GM12801 (cell line): ENCODE measurements at regions not wholly inside any gene's neighbourhood (a gene's known extent, or its start where the extent isn't known, plus 50 kb on each side); places are given as distances from the start of the nearest gene placed in this dataset.

Experiments used
- TF ChIP-seq, protein P1 (sequence below): IDR thresholded peaks from one replicate; pipeline ENCODE4 v1.5.1; 2011; ENCODE audit warnings: control low read depth; ENCODE audit not compliant: insufficient read length; ENCODE audit errors: extremely low read depth

DNA sequence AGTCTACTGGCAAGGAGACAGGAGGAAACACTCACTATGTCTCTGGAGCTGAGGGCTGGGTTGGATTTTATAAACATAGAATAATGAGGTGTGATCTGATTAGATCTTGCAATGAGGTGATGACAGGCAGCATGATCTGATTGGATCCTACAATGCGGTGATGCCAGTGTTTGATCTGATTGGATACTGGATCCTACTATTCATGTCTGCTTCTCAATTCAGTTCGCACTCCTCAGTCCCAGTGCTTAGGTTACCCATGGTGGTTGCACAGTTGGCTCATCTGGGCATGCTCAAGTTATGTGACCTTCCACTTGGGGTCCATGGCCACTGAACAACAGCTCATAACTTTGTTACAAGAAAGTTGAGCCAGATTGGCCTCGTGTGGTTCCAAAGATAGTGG lies 469.5 kb downstream of the TSHZ3 start:
- TF ChIP-seq, protein P1, sequence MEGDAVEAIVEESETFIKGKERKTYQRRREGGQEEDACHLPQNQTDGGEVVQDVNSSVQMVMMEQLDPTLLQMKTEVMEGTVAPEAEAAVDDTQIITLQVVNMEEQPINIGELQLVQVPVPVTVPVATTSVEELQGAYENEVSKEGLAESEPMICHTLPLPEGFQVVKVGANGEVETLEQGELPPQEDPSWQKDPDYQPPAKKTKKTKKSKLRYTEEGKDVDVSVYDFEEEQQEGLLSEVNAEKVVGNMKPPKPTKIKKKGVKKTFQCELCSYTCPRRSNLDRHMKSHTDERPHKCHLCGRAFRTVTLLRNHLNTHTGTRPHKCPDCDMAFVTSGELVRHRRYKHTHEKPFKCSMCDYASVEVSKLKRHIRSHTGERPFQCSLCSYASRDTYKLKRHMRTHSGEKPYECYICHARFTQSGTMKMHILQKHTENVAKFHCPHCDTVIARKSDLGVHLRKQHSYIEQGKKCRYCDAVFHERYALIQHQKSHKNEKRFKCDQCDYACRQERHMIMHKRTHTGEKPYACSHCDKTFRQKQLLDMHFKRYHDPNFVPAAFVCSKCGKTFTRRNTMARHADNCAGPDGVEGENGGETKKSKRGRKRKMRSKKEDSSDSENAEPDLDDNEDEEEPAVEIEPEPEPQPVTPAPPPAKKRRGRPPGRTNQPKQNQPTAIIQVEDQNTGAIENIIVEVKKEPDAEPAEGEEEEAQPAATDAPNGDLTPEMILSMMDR = no peak

DNA sequence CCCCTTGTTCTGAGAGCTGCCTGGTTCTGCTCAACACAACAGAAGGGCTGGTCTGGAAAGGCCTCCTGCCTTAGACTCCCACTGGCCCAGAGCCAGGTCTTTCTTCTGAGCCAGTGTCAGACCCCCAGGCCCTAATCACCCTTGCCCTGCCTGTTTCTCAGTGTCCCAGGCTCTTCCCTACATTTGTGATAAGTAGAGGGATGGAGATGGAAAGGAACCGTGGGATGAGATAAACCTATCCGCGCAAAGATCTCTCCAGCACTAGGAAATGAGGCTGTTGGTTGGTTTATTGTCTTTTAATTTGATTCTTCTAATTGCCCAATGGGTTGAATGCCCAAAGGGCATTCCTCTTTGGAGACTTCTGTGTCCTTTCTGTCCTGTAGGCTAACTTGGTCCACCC lies 470.0 kb downstream of the TSHZ3 start:
- TF ChIP-seq, protein P1 = no peak

DNA sequence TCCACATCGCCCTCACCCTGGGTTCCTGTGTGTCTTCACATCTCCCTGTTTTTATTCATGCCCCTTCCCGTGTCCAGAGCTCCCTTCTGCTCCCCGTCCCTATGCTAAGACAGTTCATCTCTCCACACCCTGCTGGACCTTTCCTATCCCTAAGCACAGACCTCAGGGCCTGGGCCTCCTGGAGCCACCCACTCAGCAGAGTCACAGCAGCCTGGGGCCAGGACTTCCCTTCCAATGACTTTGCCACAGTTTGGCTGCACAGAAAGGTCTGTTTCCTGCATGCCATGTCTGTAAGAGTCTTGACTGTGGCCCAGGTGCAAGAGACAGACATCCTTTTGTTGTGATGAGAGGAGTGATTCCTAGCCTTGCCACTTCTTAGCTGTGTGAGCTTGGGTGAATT lies 470.7 kb downstream of the TSHZ3 start:
- TF ChIP-seq, protein P1 = no peak

DNA sequence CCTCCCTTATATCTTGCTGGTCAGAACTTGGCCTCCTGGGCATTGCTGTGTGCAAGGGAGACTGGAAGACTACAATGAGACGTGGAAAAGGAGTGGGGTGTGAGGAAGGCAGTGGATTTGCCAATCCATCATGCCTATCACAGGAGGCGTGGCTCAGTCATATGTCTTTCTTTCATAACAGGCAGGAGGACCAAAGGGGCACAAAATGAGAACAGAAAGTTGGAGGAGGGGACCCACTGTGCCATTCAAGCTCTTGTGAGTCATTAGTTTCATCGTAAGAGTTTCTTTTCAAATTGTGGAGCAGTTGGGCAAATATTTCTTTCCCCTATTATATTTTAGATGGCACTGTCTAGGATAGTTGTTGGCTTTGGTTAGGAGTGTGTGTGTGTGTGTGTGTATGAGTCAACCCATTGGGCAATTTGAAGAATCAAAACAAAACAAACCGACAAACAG lies 471.5 kb downstream of the TSHZ3 start:
- TF ChIP-seq, protein P1 = no peak

DNA sequence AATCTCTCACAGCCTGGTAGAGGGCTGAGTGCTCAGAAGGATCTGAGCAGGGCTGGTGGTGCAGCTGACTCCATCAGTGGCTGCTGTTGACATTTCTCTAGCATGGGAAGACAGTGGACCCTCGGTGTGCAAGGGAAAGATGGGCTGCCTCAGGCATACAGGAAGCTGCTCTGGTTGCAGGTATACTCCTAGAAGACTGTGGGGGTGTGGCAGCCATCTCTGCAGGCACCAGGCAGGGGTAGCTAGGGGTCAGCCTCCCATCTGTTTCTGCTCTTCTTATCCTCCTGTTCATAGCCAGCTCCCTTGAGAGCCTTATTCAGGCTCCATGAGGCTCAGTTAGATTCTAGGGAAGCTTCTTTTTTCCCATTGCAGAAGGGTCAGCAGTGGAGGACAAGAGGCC lies 475.5 kb downstream of the TSHZ3 start:
- TF ChIP-seq, protein P1 = no peak

DNA sequence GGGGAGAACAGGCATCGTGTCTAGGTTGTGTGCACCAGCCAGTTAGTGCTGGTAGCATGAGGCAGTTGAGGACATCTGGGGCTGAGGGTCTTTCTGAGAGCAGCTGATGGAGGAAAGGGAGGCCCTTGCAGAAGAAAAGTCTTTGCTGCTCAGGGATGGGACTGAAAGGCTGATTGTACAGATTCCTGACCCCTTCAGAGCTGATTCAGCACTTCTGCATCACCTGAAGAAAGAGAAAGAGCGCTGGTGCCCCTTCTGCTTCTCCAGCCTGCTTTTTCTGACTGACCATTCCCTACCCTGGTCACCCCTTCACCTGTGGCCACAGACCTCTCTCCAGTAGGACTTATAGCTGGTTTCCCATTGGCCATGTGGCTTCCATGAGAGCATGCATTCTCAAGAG lies 476.2 kb downstream of the TSHZ3 start:
- TF ChIP-seq, protein P1 = no peak

DNA sequence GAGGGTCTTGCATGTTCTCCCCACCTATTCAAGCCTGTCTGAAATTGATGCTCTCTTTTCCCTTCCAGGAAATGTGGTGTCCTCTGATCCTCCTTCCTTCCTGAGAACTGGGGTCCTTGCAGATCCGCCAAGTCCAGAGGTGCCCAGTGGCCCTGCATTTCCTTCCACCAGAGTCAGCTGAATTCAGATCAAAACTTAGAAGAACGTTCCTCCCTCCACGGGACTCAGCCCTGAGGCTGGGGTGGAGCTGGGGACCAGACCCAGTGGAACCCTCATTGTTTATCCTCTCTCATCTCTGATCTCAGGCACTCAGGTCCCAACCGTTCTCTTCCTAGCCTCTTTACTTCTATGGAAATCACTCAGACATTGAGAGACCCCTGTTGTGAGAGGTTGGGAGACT lies 477.3 kb downstream of the TSHZ3 start:
- TF ChIP-seq, protein P1 = no peak

DNA sequence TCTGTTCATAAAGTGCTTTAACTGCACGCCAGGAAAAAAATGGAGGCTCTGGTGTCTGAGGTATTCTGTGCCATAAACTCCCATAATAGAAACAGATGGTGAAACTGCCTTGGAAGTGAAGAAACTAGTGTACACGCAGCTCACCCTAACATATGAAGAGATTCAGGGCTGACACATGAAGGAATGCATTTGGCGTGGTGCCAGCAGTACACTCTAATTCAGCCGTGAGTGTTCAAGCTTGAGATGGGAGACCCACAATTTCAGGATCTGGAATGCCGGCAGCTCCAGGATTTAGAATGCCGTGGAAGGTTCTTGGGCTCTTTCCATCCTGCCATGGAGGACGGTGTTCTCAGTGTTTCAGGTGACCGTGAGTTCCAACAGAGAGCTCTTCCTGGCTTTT lies 478.4 kb downstream of the TSHZ3 start:
- TF ChIP-seq, protein P1 = no peak
